ENCODE measurements at regions not wholly inside any gene's neighbourhood (a gene's known extent, or its start where the extent isn't known, plus 50 kb on each side); places are given as distances from the start of the nearest gene placed in this dataset.
"Not testable (repeated sequence)": the region's sequence is repeated elsewhere in the genome, so short reads cannot be mapped to it uniquely, and the experiment has no call there.

DNA sequence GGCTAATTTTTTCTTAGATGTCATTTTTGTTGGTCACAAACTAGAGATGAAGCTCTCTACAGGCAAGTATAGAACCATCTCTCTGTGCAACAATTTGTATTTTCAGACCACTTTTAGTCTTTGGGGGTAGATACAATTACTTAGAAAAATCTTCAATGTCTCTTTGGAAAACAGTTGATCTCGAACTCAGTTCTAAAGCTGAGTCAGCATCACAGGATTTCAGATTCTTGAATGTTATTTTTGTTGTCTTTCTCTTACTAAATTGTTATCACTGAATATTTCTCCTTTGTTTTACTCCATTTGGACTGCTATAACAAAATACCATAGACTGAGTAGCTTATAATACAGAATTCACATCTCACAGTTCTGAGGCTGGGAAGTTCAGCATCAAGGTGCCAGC lies 1557.0 kb downstream of the SI start:
- TF ChIP-seq POLR2AphosphoS5 (IDR thresholded peaks at IDR 0.05) (no peak), CTCF (IDR thresholded peaks at IDR 0.05) (no peak), POLR2A (IDR thresholded peaks at IDR 0.05; ENCODE audit: low read depth) (no peak), EP300 (IDR thresholded peaks at IDR 0.05) (no peak)
- 92% methylated on average over 1 of the region's 1 CpG for WGBS
- Histone ChIP-seq H3K36me3 (no peaks in the 10 kb centered on the region), H3K4me3 (no peak overlapping the region), H3K27ac (replicated peaks in 1 of 4) (no peak overlapping the region), H3K9me3 (no peaks in the 10 kb centered on the region), H3K27me3 (no peaks in the 10 kb centered on the region), H3K4me1 (no peaks in the 10 kb centered on the region)
- DNase-seq (ENCODE audit: extremely low spot score): no peak
- intact Hi-C loops (cut with DNase I): no loop called here

GRCh38 chr3:163518065-163518464 lies 1560.2 kb downstream of the SI start:
- no peaks in the 10 kb centered on the region for H3K4me1 ChIP-seq
- intact Hi-C loops (cut with DNase I): no loop called here
- H3K9me3 ChIP-seq: no peaks in the 10 kb centered on the region
- H3K4me3 ChIP-seq: no peak overlapping the region
- H3K27ac ChIP-seq (replicated peaks in 1 of 4): no peak overlapping the region
- no peaks in the 10 kb centered on the region for H3K36me3 ChIP-seq
- H3K27me3 ChIP-seq: no peaks in the 10 kb centered on the region
- TF ChIP-seq EP300 (IDR thresholded peaks at IDR 0.05) (no peak), POLR2A (IDR thresholded peaks at IDR 0.05; ENCODE audit: low read depth) (no peak), POLR2AphosphoS5 (IDR thresholded peaks at IDR 0.05) (no peak), CTCF (IDR thresholded peaks at IDR 0.05) (no peak)
- 85% methylated on average over 3 of the region's 3 CpGs for WGBS
- no peak for DNase-seq (ENCODE audit: extremely low spot score)

DNA sequence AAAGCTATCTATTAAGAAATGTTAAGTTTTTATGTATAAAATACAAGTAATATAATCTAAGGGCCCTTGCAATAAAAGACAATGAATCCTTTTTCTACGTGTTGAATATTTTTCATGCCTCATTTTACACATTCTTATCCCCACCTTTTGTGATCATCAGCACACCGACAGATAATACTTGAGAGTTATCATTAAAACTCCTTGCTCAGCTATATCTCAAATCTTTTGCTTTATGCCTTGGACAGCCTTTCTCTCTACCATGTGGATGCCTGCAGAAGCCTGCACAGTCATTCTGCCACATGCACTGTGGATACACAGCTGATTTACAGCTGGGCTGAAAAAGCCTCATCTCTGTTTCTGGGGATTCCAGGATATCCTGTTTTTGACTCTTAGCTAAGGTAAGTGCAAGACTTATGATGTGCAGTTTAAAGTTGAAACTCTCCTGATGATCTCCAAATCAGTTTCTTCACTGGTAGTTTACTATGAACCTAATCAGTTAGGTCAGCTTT lies 1565.1 kb downstream of the SI start:
- DNase-seq (ENCODE audit: extremely low spot score): no peak
- H3K4me3 ChIP-seq: no peak overlapping the region
- no peaks in the 10 kb centered on the region for H3K9me3 ChIP-seq
- WGBS: 38% methylated on average over 2 of the region's 2 CpGs
- no peaks in the 10 kb centered on the region for H3K36me3 ChIP-seq
- no peak overlapping the region for H3K27ac ChIP-seq (replicated peaks in 1 of 4)
- H3K4me1 ChIP-seq: no peaks in the 10 kb centered on the region
- intact Hi-C loops (cut with DNase I): no loop called here
- TF ChIP-seq POLR2AphosphoS5 (IDR thresholded peaks at IDR 0.05) (no peak), POLR2A (IDR thresholded peaks at IDR 0.05; ENCODE audit: low read depth) (no peak), CTCF (IDR thresholded peaks at IDR 0.05) (no peak)
- H3K27me3 ChIP-seq: no peaks in the 10 kb centered on the region

DNA sequence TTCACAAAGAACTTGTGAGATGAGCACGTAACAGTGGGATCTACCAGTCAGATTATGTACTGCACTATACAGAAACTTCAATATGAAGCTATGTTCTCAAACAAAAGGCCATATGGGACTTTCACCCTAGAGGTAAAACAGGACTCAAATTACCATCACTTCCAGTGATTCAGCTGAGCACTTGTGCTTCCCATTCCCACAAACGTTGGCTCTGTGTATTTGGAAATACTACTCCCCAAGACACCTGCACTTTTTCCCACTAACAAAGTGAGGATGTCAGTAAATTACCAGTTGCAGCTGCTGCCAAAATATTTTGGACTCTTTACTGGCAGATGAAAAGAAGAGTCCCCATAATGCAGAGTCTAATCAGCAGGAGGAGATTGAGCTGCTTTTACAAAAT lies 1570.1 kb downstream of the SI start:
- no peak overlapping the region for H3K4me3 ChIP-seq
- H3K36me3 ChIP-seq: no peaks in the 10 kb centered on the region
- no peaks in the 10 kb centered on the region for H3K4me1 ChIP-seq
- intact Hi-C loops (cut with DNase I): no loop called here
- H3K27me3 ChIP-seq: no peaks in the 10 kb centered on the region
- TF ChIP-seq CTCF (IDR thresholded peaks at IDR 0.05) (no peak), EP300 (IDR thresholded peaks at IDR 0.05) (no peak)
- H3K9me3 ChIP-seq: no peaks in the 10 kb centered on the region
- WGBS: 39% methylated on average over 2 of the region's 2 CpGs
- H3K27ac ChIP-seq (replicated peaks in 1 of 4): no peak overlapping the region
- no peak for DNase-seq (ENCODE audit: extremely low spot score)

DNA sequence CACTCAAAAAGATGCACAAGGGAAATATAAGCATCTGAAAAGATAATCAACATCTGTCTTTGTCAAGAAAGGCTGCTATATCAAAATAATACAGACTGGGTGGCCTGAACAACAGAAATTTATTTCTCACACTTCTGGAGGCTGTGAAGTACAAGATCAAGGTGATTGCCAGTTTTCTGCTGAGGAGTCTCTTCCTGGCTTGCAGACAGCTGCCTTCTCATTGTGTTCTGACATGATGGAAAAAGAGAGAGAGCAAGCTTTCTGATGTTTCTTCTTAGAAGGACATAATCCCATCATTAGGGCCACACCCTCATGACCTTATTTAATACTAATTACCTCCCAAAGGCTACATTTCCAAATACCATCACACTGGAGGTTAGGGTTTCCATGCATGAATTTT lies 1573.3 kb downstream of the SI start:
- Histone ChIP-seq H3K27ac (replicated peaks in 1 of 4) (no peak overlapping the region), H3K4me3 (no peak overlapping the region)
- no peak for TF ChIP-seq POLR2AphosphoS5 (IDR thresholded peaks at IDR 0.05)
- TF ChIP-seq EP300 (IDR thresholded peaks at IDR 0.05): no peak
- no peak for TF ChIP-seq POLR2A (IDR thresholded peaks at IDR 0.05; ENCODE audit: low read depth)

GRCh38 chr3:163499736-163500219 lies 1578.5 kb downstream of the SI start:
- WGBS: 91% methylated on average over 11 of the region's 11 CpGs
- H3K27me3 ChIP-seq; intact Hi-C loops (cut with DNase I); H3K4me3 ChIP-seq; H3K36me3 ChIP-seq; H3K27ac ChIP-seq (replicated peaks in 1 of 4); H3K9me3 ChIP-seq; H3K4me1 ChIP-seq; DNase-seq (ENCODE audit: extremely low spot score): not testable (repeated sequence)

More for the DNA sequence above, 1573.3 kb downstream of the SI start:
- Histone ChIP-seq H3K9me3 (no peaks in the 10 kb centered on the region), H3K36me3 (no peaks in the 10 kb centered on the region), H3K4me1 (no peaks in the 10 kb centered on the region), H3K27me3 (no peaks in the 10 kb centered on the region)
- intact Hi-C loops (cut with DNase I): no loop called here
- no peak for DNase-seq (ENCODE audit: extremely low spot score)

GRCh38 chr3:163498842-163499735 lies 1579.2 kb downstream of the SI start:
- H3K27me3 ChIP-seq; H3K4me3 ChIP-seq; intact Hi-C loops (cut with DNase I); DNase-seq (ENCODE audit: extremely low spot score); H3K4me1 ChIP-seq; H3K9me3 ChIP-seq; H3K36me3 ChIP-seq; H3K27ac ChIP-seq (replicated peaks in 1 of 4): not testable (repeated sequence)
- WGBS: 94% methylated on average over 12 of the region's 47 CpGs
